Esophagus (tissue), 2 donors: ENCODE measurements at regions not wholly inside any gene's neighbourhood (a gene's known extent, or its start where the extent isn't known, plus 50 kb on each side); places are given as distances from the start of the nearest gene placed in this dataset.

Source experiments
- H3K27ac ChIP-seq, 2 donors: one replicate each; pipeline ENCODE4 v1.5.1; 2013; ENCODE audit warnings: low read depth in 2 of 2, mild to moderate bottlenecking in 2 of 2, inconsistent platforms in 1 of 2, low read length in 1 of 2, moderate library complexity in 1 of 2
- H3K27me3 ChIP-seq, 2 donors: one replicate each; pipeline ENCODE4 v1.6.1; 2013; ENCODE audit warnings: low read length in 2 of 2, control low read depth in 1 of 2, mild to moderate bottlenecking in 1 of 2; ENCODE audit not compliant: insufficient read depth in 2 of 2, control insufficient read depth in 1 of 2
- H3K36me3 ChIP-seq, 2 donors: one replicate each; pipeline ENCODE4 v1.6.1; 2013; ENCODE audit warnings: low read length in 1 of 2; ENCODE audit not compliant: control insufficient read depth in 2 of 2, insufficient read depth in 2 of 2
- H3K4me1 ChIP-seq, 2 donors: one replicate each; pipeline ENCODE4 v1.6.1; 2013; ENCODE audit warnings: low read length in 1 of 2; ENCODE audit not compliant: control insufficient read depth in 2 of 2, insufficient read depth in 2 of 2
- H3K4me3 ChIP-seq, 2 donors: one replicate each; pipeline ENCODE4 v1.5.1; 2013; ENCODE audit warnings: low read length in 2 of 2, mild to moderate bottlenecking in 2 of 2, low read depth in 1 of 2, moderate library complexity in 1 of 2
- H3K9me3 ChIP-seq, 2 donors: one replicate each; pipeline ENCODE4 v1.6.1; 2013; ENCODE audit warnings: mild to moderate bottlenecking in 2 of 2, low read depth in 1 of 2, low read length in 1 of 2, moderate library complexity in 1 of 2; ENCODE audit not compliant: control insufficient read depth in 2 of 2, insufficient read depth in 1 of 2
- WGBS, 2 donors: extraction: QIAGEN DNeasy Blood & Tissue Kit; methylation state at CpG; one replicate each; pipeline ENCODE4 v1.1.7; 2013; 5-methylcytosine and 5-hydroxymethylcytosine counted together
- donor health status: healthy with polysubstance abuse.
- donor health status: Bipolar disorder and iron deficiency.

- 81 to 84% methylated on average over 7 of the region's 7 CpGs for WGBS, 2 donors
- no peaks in the 10 kb centered on the region for H3K36me3 ChIP-seq
These were observed 396.5 kb upstream of the PFKP start for GRCh38 chr10:2670864-2671263.

DNA sequence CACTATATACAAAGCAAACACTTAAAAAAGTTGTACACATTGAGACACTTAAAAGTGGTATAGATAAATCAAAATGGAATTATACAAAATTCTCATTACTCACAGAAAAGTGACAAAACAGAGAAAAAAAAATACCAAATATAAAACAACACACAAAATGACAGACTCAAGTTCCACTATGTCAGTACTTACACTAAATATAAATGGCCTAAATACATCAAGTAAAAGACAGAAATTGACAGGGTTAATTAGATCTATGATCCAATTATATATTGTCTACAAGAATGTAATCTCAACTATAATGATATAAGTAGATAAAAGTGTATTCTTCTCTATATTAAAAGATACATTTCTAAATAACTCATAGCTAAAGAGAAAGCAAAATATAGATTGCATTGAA lies 401.6 kb upstream of the PFKP start:
- H3K27ac ChIP-seq = no peak overlapping the region
- no peaks in the 10 kb centered on the region for H3K27me3 ChIP-seq
- no peaks in the 10 kb centered on the region for H3K9me3 ChIP-seq
- H3K4me3 ChIP-seq = no peak overlapping the region
- H3K36me3 ChIP-seq = no peaks in the 10 kb centered on the region
- no peaks in the 10 kb centered on the region for H3K4me1 ChIP-seq

More at GRCh38 chr10:2670864-2671263, 396.5 kb upstream of the PFKP start:
- H3K27me3 ChIP-seq = no peaks in the 10 kb centered on the region
- no peak overlapping the region for H3K4me3 ChIP-seq
- H3K4me1 ChIP-seq = no peaks in the 10 kb centered on the region
- no peak overlapping the region for H3K27ac ChIP-seq
- H3K9me3 ChIP-seq = peaks cover 0 to 3% of the 10 kb centered on the region in 2 donors

DNA sequence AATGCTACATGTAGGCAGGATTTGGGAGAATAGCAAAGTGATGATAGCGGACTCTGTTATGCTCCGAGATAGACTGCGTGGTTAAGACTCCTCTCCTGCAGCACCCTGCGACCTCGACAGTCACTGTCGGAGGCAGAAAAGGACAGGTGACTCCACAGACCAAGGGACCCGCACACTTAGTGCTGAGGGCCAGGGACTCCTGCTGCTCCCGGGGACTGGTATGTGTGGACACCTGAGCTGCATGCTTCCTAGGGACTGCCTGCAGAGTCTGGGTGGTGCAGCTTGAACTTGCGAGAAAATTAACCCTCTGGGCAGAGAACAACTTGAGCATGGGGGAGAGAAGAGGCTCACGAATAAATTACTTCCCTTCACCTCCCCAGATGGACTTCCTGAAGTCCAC lies 407.1 kb upstream of the PFKP start:
- Histone ChIP-seq H3K4me1 (no peaks in the 10 kb centered on the region), H3K36me3 (no peaks in the 10 kb centered on the region), H3K4me3 (no peak overlapping the region), H3K27me3 (no peaks in the 10 kb centered on the region), H3K27ac (no peak overlapping the region), H3K9me3 (peaks cover 0 to 2% of the 10 kb centered on the region in 2 donors)
- 66 to 68% methylated on average over 10 of the region's 10 CpGs for WGBS, 2 donors

- Histone ChIP-seq H3K36me3 (no peaks in the 10 kb centered on the region), H3K27me3 (no peaks in the 10 kb centered on the region), H3K4me3 (no peak overlapping the region), H3K27ac (no peak overlapping the region), H3K9me3 (peaks cover 0 to 2% of the 10 kb centered on the region in 2 donors), H3K4me1 (no peaks in the 10 kb centered on the region)
- 73 to 78% methylated on average over 8 of the region's 8 CpGs for WGBS, 2 donors
These were observed 407.6 kb upstream of the PFKP start for GRCh38 chr10:2659660-2660209.

DNA sequence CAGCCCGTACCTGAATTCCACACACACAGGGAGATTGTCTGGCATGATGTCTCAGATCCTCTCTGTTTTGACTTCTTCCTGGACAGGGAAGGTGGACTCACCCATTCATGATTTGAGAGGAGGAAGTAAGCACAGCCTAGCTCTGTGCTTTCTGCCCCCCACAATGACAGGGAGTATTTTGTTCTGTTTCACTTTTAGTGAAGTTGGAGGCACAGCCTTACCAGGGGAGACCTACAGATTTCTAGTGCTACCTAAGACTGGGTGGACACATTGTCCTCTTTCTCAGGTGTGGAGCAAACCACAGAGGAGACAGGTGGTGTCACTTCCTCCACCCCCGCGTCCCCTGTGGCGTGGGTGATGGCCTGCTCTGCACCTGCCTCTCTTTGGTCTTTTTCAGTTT lies 408.6 kb upstream of the PFKP start:
- no peak overlapping the region for H3K4me3 ChIP-seq
- no peaks in the 10 kb centered on the region for H3K27me3 ChIP-seq
- H3K27ac ChIP-seq = no peak overlapping the region
- H3K4me1 ChIP-seq = no peaks in the 10 kb centered on the region
- 80 to 81% methylated on average over 4 of the region's 4 CpGs for WGBS, 2 donors
- no peaks in the 10 kb centered on the region for H3K36me3 ChIP-seq
- peaks cover 0 to 2% of the 10 kb centered on the region in 2 donors for H3K9me3 ChIP-seq

DNA sequence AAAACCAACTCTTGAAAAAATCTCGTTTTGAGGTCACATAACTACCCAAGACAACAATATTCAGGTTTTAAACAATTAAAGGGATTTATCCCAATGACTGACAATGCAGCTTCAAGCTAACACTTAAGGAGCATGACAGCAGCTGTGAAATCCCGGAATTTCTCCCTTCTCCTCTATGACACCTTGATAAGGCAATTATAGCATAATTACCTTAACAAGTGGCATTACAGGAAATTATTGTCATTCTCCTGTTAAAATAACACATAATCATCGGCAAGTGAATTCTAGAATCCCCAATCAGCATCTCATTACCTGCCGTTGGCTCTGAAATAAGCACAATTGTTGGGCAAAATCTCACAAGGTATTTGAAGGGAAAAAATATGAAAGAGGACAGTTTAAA lies 417.0 kb upstream of the PFKP start:
- Histone ChIP-seq H3K4me3 (no peak overlapping the region), H3K36me3 (no peaks in the 10 kb centered on the region), H3K4me1 (no peaks in the 10 kb centered on the region), H3K9me3 (peaks cover 0 to 3% of the 10 kb centered on the region in 2 donors), H3K27ac (no peak overlapping the region), H3K27me3 (no peaks in the 10 kb centered on the region)
- WGBS, 2 donors = 74 to 80% methylated on average over 4 of the region's 4 CpGs

DNA sequence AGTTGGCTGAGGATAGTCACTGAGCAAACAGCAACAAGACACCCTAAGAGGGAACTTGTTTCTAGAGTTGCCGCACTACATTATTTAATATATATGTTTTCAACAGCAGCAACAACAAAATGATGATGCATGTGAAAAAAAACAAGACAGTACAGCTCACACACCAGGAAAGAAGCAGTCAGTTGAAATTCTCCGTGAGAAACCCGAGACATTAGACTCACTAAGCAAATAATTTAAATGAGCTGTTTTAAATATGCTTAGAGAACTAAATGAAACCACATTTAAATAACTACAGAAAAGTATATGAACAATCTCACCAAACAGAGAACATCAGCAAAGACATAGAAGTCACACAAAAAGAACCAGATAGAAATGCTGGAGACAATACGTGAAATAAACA lies 426.3 kb upstream of the PFKP start:
- Histone ChIP-seq H3K9me3 (peaks cover 0 to 2% of the 10 kb centered on the region in 2 donors), H3K36me3 (no peaks in the 10 kb centered on the region), H3K4me1 (no peaks in the 10 kb centered on the region), H3K4me3 (no peak overlapping the region), H3K27ac (no peak overlapping the region), H3K27me3 (no peaks in the 10 kb centered on the region)
- 84 to 93% methylated on average over 4 of the region's 4 CpGs for WGBS, 2 donors

DNA sequence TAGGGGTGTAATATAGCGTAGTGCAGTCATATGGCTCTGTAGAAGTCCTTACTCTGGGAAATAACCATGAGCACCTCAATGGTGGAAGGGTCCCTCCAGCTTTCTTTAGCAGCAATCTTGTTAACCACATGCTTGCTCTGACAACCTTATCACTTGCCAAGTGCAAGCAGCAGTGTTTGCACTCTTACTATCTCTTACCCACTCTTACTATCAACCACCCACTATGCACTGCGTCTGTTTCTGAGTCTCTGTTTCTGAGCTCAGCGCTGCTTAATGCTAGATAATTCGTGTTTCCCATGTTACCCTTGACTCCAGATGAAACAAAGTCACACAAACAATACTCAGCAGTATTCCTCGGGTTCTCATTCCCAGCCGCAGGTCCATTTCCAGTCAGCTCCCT lies 433.7 kb upstream of the PFKP start:
- Histone ChIP-seq H3K27me3 (no peaks in the 10 kb centered on the region), H3K9me3 (peaks cover 0 to 2% of the 10 kb centered on the region in 2 donors), H3K27ac (no peak overlapping the region), H3K36me3 (no peaks in the 10 kb centered on the region), H3K4me1 (no peaks in the 10 kb centered on the region), H3K4me3 (no peak overlapping the region)
- 71 to 75% methylated on average over 6 of the region's 6 CpGs for WGBS, 2 donors

DNA sequence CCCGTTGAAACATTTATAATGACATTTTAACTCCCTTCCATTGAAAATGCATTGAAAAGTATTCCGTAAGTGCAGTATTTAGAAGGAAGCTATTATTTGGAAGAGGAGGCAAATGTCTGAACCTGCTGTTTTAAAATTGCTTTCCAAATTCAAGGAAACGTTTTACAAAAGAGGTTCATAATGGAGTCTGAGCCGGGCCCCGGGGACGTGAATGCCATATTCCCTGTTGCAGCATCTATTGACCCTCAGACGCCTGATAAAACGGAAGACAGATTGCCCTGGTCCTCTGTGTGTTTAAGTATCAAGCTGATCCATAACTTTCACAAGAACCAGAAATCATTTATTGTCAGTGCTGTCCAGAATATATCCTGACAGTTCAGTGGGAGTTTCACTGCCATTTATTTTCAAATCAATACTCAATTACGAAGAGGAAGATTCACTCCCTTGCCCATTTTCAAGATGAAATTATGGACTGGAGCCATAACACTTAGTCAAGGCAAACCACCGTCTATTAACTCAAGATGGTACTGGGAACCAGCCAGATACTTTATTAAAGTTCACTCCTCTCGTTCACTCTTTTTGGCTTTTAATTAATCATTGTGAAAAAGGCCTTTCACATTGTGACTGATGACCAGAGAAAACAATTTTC lies 435.7 kb upstream of the PFKP start:
- Histone ChIP-seq H3K9me3 (no peaks in the 10 kb centered on the region), H3K4me3 (no peak overlapping the region), H3K27me3 (no peaks in the 10 kb centered on the region), H3K27ac (no peak overlapping the region), H3K36me3 (no peaks in the 10 kb centered on the region), H3K4me1 (no peaks in the 10 kb centered on the region)
- WGBS, 2 donors = 67 to 71% methylated on average over 11 of the region's 11 CpGs

- H3K27ac ChIP-seq = no peak overlapping the region
- 79 to 83% methylated on average over 6 of the region's 6 CpGs for WGBS, 2 donors
- peaks cover 0 to 2% of the 10 kb centered on the region in 2 donors for H3K9me3 ChIP-seq
- no peaks in the 10 kb centered on the region for H3K27me3 ChIP-seq
- H3K4me3 ChIP-seq = no peak overlapping the region
- H3K36me3 ChIP-seq = no peaks in the 10 kb centered on the region
- H3K4me1 ChIP-seq = no peaks in the 10 kb centered on the region
These were observed 438.6 kb upstream of the PFKP start for GRCh38 chr10:2628705-2629104.
